NB4 (cell line): ENCODE measurements at regions not wholly inside any gene's neighbourhood (a gene's known extent, or its start where the extent isn't known, plus 50 kb on each side); places are given as distances from the start of the nearest gene placed in this dataset.

Experiments used
- MAX ChIP-seq: IDR thresholded peaks from 2 replicates; pipeline ENCODE4 v1.6.1; 2011; ENCODE audit warnings: low read depth, low read length
- MYC ChIP-seq: IDR thresholded peaks from 2 replicates; pipeline ENCODE4 v1.6.1; 2011; ENCODE audit warnings: low read depth, low read length
- POLR2A ChIP-seq: IDR thresholded peaks from 2 replicates; pipeline ENCODE4 v1.6.1; 2011; ENCODE audit warnings: mild to moderate bottlenecking; ENCODE audit not compliant: insufficient read length; ENCODE audit errors: extremely low read depth
- TF ChIP-seq, protein P1 (sequence below): IDR thresholded peaks from one replicate; pipeline ENCODE4 v1.5.1; 2012; ENCODE audit warnings: low read depth, low read length

DNA sequence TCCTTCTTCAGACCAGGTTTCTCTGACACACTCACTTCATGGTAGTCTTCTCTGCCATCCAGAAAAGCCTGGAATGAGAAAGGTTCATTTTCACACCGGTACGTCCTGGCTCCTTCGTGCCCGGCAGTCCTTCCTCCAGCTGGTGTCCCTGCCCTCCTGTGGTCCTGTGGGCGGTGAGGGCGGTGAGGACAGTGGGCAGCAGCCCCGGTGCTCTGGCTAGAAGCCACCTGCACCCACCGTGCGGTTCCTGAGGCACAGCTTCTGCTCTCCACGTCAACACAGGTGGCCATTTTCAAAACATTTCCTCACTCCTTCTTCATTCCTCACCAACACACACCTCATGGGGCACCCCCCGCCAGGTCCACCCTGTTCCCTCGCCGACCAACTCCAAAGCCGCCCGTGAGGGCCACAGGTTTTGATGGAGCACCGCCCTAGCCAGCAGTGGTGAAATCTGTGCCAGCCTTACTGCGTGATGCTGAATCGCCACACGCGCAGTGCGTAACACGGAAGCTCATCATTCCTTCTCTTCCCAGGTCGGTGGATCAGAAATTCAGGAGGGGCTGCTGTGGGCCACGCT, 251.4 kb upstream of the RNF32 start:
- TF ChIP-seq MAX (no peak), POLR2A (no peak), MYC (no peak)
- TF ChIP-seq, protein P1, sequence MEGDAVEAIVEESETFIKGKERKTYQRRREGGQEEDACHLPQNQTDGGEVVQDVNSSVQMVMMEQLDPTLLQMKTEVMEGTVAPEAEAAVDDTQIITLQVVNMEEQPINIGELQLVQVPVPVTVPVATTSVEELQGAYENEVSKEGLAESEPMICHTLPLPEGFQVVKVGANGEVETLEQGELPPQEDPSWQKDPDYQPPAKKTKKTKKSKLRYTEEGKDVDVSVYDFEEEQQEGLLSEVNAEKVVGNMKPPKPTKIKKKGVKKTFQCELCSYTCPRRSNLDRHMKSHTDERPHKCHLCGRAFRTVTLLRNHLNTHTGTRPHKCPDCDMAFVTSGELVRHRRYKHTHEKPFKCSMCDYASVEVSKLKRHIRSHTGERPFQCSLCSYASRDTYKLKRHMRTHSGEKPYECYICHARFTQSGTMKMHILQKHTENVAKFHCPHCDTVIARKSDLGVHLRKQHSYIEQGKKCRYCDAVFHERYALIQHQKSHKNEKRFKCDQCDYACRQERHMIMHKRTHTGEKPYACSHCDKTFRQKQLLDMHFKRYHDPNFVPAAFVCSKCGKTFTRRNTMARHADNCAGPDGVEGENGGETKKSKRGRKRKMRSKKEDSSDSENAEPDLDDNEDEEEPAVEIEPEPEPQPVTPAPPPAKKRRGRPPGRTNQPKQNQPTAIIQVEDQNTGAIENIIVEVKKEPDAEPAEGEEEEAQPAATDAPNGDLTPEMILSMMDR = no peak
